Lung (tissue), 11 donors: ENCODE measurements at regions not wholly inside any gene's neighbourhood (a gene's known extent, or its start where the extent isn't known, plus 50 kb on each side); places are given as distances from the start of the nearest gene placed in this dataset.

Experiments used
- ATAC-seq: fragments of 200-7000 bp; cut with Tn5 transposase; one replicate; pipeline ENCODE4 v1.9.1; 2020; ENCODE audit warnings: moderate number of reproducible peaks; ENCODE audit not compliant: insufficient read depth, low FRiP score
- DNase-seq, 3 donors: peaks; one replicate each; pipeline ENCODE4 v3.0.0-alpha.2; 2013 to 2017
- H3K27ac ChIP-seq, 2 donors: one replicate each; pipeline ENCODE4 v1.5.1; 2013; ENCODE audit warnings: mild to moderate bottlenecking in 2 of 2, moderate library complexity in 2 of 2, control low read depth in 1 of 2, inconsistent platforms in 1 of 2, low read depth in 1 of 2, low read length in 1 of 2
- H3K27me3 ChIP-seq, 3 donors: one replicate each; pipeline ENCODE4 v1.5.1; 2013; ENCODE audit warnings: low read length in 2 of 3; ENCODE audit not compliant: control insufficient read depth in 3 of 3, insufficient read depth in 3 of 3
- H3K36me3 ChIP-seq, 4 donors: one replicate each; pipeline ENCODE4 v1.5.1; 2013; ENCODE audit warnings: low read length in 4 of 4, mild to moderate bottlenecking in 1 of 4, moderate library complexity in 1 of 4; ENCODE audit not compliant: control insufficient read depth in 4 of 4, insufficient read depth in 4 of 4
- H3K4me1 ChIP-seq, 5 donors: one replicate each; pipeline ENCODE4 v1.5.1; 2013; ENCODE audit warnings: low read length in 5 of 5, mild to moderate bottlenecking in 2 of 5, moderate library complexity in 1 of 5; ENCODE audit not compliant: control insufficient read depth in 5 of 5, insufficient read depth in 5 of 5
- H3K4me3 ChIP-seq: one replicate; pipeline ENCODE4 v1.5.1; 2013; ENCODE audit warnings: mild to moderate bottlenecking, control low read depth, moderate library complexity
- H3K9ac ChIP-seq, 2 donors: one replicate each; pipeline ENCODE4 v1.5.1; 2013; ENCODE audit warnings: low read length in 2 of 2, control low read depth in 1 of 2; ENCODE audit not compliant: insufficient read depth in 1 of 2
- H3K9me3 ChIP-seq, 4 donors: one replicate each; pipeline ENCODE4 v1.5.1; 2013; ENCODE audit warnings: low read length in 3 of 4, mild to moderate bottlenecking in 1 of 4, moderate library complexity in 1 of 4; ENCODE audit not compliant: control insufficient read depth in 4 of 4, insufficient read depth in 3 of 4
- CTCF ChIP-seq: IDR thresholded peaks from 2 replicates; pipeline ENCODE4 v1.5.1; 2012; ENCODE audit warnings: mild to moderate bottlenecking; ENCODE audit errors: control extremely low read depth, extremely low read depth
- WGBS, 2 donors: extraction: QIAGEN DNeasy Blood & Tissue Kit; methylation state at CpG; one replicate each; pipeline ENCODE4 v1.1.7; 2013; 5-methylcytosine and 5-hydroxymethylcytosine counted together
- donor health status: control.
- donor health status: control.
- donor health status: Bipolar disorder and iron deficiency.
- donor health status: healthy.
- donor health status: DM: yes; HTN: yes; CAD: no.

- Histone ChIP-seq H3K4me1 (no peaks in the 10 kb centered on the region), H3K27ac (no peak overlapping the region), H3K4me3 (no peak overlapping the region), H3K9me3 (no peaks in the 10 kb centered on the region), H3K27me3 (no peaks in the 10 kb centered on the region), H3K9ac (no peak overlapping the region), H3K36me3 (no peaks in the 10 kb centered on the region)
- TF ChIP-seq CTCF = no peak
- 82 to 87% methylated on average over 1 of the region's 1 CpG for WGBS, 2 donors
- ATAC-seq (no peak), DNase-seq (peak in 2 of 3 donors; percentile 17 to 34)
Measured at GRCh38 chr2:66030553-66030952, 404.4 kb upstream of the MEIS1 start.

GRCh38 chr2:66024391-66024790, 410.5 kb upstream of the MEIS1 start:
- WGBS, 2 donors = 60 to 73% methylated on average over 6 of the region's 6 CpGs
- peaks cover 0 to 3% (median 0%) of the 10 kb centered on the region in 4 donors for H3K9me3 ChIP-seq
- H3K27me3 ChIP-seq = no peaks in the 10 kb centered on the region
- no peak for DNase-seq
- no peak overlapping the region for H3K4me3 ChIP-seq
- no peak for TF ChIP-seq CTCF
- H3K4me1 ChIP-seq = no peaks in the 10 kb centered on the region
- ATAC-seq = no peak
- H3K36me3 ChIP-seq = no peaks in the 10 kb centered on the region
- H3K9ac ChIP-seq = no peak overlapping the region
- H3K27ac ChIP-seq = no peak overlapping the region

- DNase-seq (no peak), ATAC-seq (no peak)
- Histone ChIP-seq H3K27ac (no peak overlapping the region), H3K4me3 (no peak overlapping the region), H3K9me3 (peaks cover 0 to 3% (median 0%) of the 10 kb centered on the region in 4 donors), H3K36me3 (no peaks in the 10 kb centered on the region), H3K27me3 (no peaks in the 10 kb centered on the region), H3K9ac (no peak overlapping the region), H3K4me1 (no peaks in the 10 kb centered on the region)
- 22 to 59% methylated on average over 1 of the region's 1 CpG for WGBS, 2 donors
- TF ChIP-seq CTCF = no peak
Measured at GRCh38 chr2:66021296-66021695, 413.6 kb upstream of the MEIS1 start.

DNA sequence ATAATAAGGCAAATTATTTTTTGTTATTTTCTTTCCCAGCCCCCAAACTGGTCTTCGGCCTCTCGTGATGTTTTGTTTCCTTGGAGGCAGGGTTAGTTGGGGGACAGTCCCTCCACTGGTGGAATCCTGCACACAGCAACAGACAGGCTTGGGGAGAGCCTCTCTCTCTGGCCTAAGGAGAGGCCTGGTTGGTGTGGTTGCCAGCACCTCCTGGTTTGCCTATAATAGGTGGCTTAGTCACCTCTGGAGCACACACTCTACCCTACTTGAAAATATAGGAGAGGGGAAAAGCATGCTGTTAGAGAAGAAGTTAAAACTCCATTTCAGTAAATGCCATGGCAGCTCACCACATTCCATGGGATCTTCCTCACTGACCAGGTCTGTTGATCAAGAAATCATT, 417.2 kb upstream of the MEIS1 start:
- Histone ChIP-seq H3K4me3 (no peak overlapping the region), H3K27me3 (no peaks in the 10 kb centered on the region), H3K36me3 (no peaks in the 10 kb centered on the region), H3K27ac (no peak overlapping the region), H3K4me1 (no peaks in the 10 kb centered on the region), H3K9ac (no peak overlapping the region), H3K9me3 (no peaks in the 10 kb centered on the region)
- TF ChIP-seq CTCF = no peak
- DNase-seq (no peak), ATAC-seq (peak; percentile 71)
- WGBS, 2 donors = 72 to 89% methylated on average over 2 of the region's 2 CpGs
